ENCODE measurements at regions not wholly inside any gene's neighbourhood (a gene's known extent, or its start where the extent isn't known, plus 50 kb on each side); places are given as distances from the start of the nearest gene placed in this dataset.

DNA sequence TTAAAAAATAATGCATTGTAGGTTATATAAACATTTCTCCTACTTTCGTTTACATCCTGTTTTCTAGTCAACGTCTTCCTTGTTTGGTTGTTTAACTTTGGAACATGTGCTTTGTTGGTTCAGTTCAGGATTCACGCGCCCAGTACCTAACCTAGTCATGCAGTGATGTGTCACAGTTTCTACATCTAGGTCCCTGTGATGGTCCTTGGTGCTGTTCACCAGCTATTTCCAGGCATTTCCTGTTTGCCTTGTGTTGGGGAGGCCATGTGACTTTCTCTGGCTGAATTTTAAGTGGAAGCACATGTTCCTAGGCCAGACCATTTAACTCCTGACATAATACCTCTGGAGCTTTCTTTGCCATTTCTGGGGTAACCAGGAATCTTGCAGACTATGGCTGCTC is 292.3 kb downstream of the SMARCA2 start:
- CTCF ChIA-PET (ENCODE audit: low intra/inter-chr PET ratio, low total read pairs) = no interaction called here
- TF ChIP-seq ZNF431 (CRISPR knock-in tag; IDR thresholded peaks at IDR 0.05; ENCODE audit: borderline replicate concordance, low read depth) (no peak), BHLHE40 (IDR thresholded peaks at IDR 0.05; ENCODE audit: low read length) (peak; percentile 75; the same call in 1 of the 2 replicates), ZSCAN31 (CRISPR knock-in tag; IDR thresholded peaks at IDR 0.05; ENCODE audit: low read depth) (no peak), ZNF460 (CRISPR knock-in tag; IDR thresholded peaks at IDR 0.05; ENCODE audit: borderline replicate concordance) (no peak), KAT7 (CRISPR knock-in tag; IDR thresholded peaks at IDR 0.05; ENCODE audit: borderline replicate concordance) (no peak), SNAPC2 (CRISPR knock-in tag; IDR thresholded peaks at IDR 0.05) (no peak), TGIF2 (CRISPR knock-in tag; IDR thresholded peaks at IDR 0.05) (no peak)
- TF ChIP-seq, protein P1, sequence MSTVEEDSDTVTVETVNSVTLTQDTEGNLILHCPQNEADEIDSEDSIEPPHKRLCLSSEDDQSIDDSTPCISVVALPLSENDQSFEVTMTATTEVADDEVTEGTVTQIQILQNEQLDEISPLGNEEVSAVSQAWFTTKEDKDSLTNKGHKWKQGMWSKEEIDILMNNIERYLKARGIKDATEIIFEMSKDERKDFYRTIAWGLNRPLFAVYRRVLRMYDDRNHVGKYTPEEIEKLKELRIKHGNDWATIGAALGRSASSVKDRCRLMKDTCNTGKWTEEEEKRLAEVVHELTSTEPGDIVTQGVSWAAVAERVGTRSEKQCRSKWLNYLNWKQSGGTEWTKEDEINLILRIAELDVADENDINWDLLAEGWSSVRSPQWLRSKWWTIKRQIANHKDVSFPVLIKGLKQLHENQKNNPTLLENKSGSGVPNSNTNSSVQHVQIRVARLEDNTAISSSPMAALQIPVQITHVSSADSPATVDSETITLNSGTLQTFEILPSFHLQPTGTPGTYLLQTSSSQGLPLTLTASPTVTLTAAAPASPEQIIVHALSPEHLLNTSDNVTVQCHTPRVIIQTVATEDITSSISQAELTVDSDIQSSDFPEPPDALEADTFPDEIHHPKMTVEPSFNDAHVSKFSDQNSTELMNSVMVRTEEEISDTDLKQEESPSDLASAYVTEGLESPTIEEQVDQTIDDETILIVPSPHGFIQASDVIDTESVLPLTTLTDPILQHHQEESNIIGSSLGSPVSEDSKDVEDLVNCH (CRISPR knock-in tag; IDR thresholded peaks at IDR 0.05) = no peak
- TF ChIP-seq, protein P2, sequence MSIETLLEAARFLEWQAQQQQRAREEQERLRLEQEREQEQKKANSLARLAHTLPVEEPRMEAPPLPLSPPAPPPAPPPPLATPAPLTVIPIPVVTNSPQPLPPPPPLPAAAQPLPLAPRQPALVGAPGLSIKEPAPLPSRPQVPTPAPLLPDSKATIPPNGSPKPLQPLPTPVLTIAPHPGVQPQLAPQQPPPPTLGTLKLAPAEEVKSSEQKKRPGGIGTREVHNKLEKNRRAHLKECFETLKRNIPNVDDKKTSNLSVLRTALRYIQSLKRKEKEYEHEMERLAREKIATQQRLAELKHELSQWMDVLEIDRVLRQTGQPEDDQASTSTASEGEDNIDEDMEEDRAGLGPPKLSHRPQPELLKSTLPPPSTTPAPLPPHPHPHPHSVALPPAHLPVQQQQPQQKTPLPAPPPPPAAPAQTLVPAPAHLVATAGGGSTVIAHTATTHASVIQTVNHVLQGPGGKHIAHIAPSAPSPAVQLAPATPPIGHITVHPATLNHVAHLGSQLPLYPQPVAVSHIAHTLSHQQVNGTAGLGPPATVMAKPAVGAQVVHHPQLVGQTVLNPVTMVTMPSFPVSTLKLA (IDR thresholded peaks at IDR 0.05) = peak; percentile 42; the same call in 1 of the 2 replicates
- WGBS (ENCODE audit: low lambda C conversion rate) = 7% methylated on average over 4 of the region's 4 CpGs

More for the DNA sequence above, 292.3 kb downstream of the SMARCA2 start:
- Histone ChIP-seq H3K36me3 (replicated peaks in 1 of 2; ENCODE audit: control insufficient read depth in 1 of 2, insufficient read depth in 2 of 2, low read length in 2 of 2) (no peaks in the 10 kb centered on the region), H3K9me3 (ENCODE audit: low read length) (peaks cover 22% of the 10 kb centered on the region), H3K27ac (ENCODE audit: extremely low read length, insufficient read depth, low read length) (no peak overlapping the region), H3K79me2 (ENCODE audit: insufficient read depth, low read length) (no peaks in the 10 kb centered on the region), H4K20me1 (ENCODE audit: insufficient read depth, low read length) (no peaks in the 10 kb centered on the region), H3K4me2 (ENCODE audit: low read depth, low read length) (no peak overlapping the region), H2AFZ (ENCODE audit: low read length) (no peak overlapping the region), H3K4me3 (replicated peaks in 1 of 3; ENCODE audit: insufficient read depth in 1 of 3, low read depth in 2 of 3, low read length in 3 of 3) (no peak overlapping the region), H3K9ac (ENCODE audit: insufficient read depth, low read depth, low read length) (no peak overlapping the region), H3K27me3 (ENCODE audit: control insufficient read depth in 1 of 2, insufficient read depth in 2 of 2, low read length in 2 of 2) (no peaks in the 10 kb centered on the region), H3K4me1 (ENCODE audit: insufficient read depth, low read length) (no peaks in the 10 kb centered on the region)
- POLR2A ChIA-PET = no interaction called here
- in situ Hi-C loops (cut with HindIII; ENCODE audit: extremely low pct_ligation_motif_present, low pct_unique_long_range_greater_than_20kb) (no loop called here), intact Hi-C loops (cut with micrococcal nuclease; ENCODE audit: unreplicated experiment) (no loop called here)
- ATAC-seq = no peak
- no peak for FAIRE-seq
- DNase-seq (ENCODE audit: low spot score) = no peak
- BruUV-seq (replicated peaks) = no TSS peak

All from HepG2 (cell line).